ENCODE measurements at regions not wholly inside any gene's neighbourhood (a gene's known extent, or its start where the extent isn't known, plus 50 kb on each side); places are given as distances from the start of the nearest gene placed in this dataset.

GRCh38 chr14:56512521-56512920 is 67.1 kb upstream of the TMEM260 start:
- DNase-seq: no peak

- no peak for DNase-seq
Measured at GRCh38 chr14:56514663-56515371, 64.8 kb upstream of the TMEM260 start.

- DNase-seq: no peak
Measured at GRCh38 chr14:56515739-56516138, 63.9 kb upstream of the TMEM260 start.

- DNase-seq: no peak
Measured at GRCh38 chr14:56522403-56522802, 57.2 kb upstream of the TMEM260 start.

GRCh38 chr14:56524971-56525677 is 54.5 kb upstream of the TMEM260 start:
- no peak for DNase-seq

GRCh38 chr14:56528927-56529326 is 50.7 kb upstream of the TMEM260 start:
- DNase-seq: no peak
